ENCODE measurements at regions not wholly inside any gene's neighbourhood (a gene's known extent, or its start where the extent isn't known, plus 50 kb on each side); places are given as distances from the start of the nearest gene placed in this dataset.

DNA sequence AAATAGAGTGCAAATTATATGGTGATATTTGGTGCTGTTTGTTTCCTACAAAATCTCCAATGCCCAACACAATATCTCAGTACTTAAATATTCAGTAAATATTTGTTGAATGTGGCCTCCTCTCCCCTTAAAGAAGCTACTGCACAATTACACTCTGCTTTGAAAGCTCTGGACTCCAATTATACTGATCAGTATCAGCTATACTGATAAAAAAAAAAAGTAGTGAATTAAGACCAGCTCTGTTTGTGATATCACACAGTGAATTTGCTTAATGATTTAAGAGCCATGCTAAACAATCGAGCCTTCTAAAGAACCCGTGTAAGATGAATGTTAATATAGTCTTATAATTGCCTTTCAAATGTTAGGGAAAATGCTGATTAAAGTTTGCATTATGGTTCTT is 543.2 kb upstream of the API5 start:
- TF ChIP-seq, protein P1, sequence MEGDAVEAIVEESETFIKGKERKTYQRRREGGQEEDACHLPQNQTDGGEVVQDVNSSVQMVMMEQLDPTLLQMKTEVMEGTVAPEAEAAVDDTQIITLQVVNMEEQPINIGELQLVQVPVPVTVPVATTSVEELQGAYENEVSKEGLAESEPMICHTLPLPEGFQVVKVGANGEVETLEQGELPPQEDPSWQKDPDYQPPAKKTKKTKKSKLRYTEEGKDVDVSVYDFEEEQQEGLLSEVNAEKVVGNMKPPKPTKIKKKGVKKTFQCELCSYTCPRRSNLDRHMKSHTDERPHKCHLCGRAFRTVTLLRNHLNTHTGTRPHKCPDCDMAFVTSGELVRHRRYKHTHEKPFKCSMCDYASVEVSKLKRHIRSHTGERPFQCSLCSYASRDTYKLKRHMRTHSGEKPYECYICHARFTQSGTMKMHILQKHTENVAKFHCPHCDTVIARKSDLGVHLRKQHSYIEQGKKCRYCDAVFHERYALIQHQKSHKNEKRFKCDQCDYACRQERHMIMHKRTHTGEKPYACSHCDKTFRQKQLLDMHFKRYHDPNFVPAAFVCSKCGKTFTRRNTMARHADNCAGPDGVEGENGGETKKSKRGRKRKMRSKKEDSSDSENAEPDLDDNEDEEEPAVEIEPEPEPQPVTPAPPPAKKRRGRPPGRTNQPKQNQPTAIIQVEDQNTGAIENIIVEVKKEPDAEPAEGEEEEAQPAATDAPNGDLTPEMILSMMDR (IDR thresholded peaks at IDR 0.05) = no peak
- H3K9ac ChIP-seq (ENCODE audit: low read depth in 2 of 2, low read length in 2 of 2) = no peak overlapping the region
- H3K4me1 ChIP-seq = no peaks in the 10 kb centered on the region
- no peak for DNase-seq
- intact Hi-C loops (cut with DNase I) = no loop called here
- H3K4me3 ChIP-seq = no peak overlapping the region
- no peaks in the 10 kb centered on the region for H3K27me3 ChIP-seq
- H3K27ac ChIP-seq = no peak overlapping the region
- H3K36me3 ChIP-seq = no peaks in the 10 kb centered on the region
- no peaks in the 10 kb centered on the region for H3K9me3 ChIP-seq

DNA sequence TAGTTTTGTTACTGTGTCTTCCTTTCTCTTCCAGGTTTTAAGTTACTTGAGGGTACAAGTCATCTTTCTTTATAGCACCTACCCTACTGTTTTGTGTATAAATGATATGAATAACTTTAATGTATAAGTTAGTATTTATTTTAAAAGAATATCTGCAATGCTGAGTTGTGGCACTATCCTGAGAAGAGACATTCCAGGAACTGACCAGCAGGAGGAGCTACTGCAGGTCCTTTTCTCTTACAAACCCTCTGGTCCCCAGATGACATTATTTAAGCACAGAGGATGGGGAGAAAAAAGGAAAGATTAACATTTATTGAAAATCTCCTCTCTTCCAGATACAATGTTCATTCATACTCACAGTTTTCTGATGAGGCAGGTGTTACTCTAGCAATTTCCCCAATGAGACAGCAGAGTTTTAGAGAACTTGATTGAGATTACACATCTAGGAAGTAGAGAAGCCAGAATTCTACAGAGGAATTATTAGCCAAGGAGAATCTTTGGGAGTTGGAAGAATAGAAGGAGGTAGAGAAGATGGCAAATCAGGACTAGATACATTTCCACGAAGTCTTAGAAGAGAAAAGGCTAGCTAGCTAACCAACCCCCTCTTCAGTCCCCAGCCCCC is 541.2 kb upstream of the API5 start:
- peak; percentile 20 for DNase-seq
- no peaks in the 10 kb centered on the region for H3K4me1 ChIP-seq
- intact Hi-C loops (cut with DNase I) = loop anchor here (5.0 kb wide), 1 partner anchor 512 kb away; no protein-coding TSS in a partner anchor

DNA sequence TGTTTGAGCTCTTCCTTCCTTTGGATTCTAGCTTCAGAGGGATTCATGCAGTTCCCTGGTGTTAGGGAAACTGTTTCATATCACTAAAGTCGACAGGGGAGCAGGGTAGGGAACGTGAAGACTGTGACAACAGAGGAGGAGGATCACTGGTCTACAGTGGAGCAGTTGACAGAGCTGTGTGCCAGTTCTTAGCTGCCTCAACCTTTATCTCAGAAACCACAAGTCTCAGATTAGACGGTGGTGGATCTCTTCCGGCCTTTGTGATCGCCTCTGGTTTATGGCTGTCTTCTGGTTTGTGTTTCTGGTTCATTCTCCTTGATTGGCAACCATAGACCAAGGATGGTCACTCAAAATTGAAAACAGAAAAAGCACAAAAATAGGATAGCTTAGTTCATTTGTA is 538.9 kb upstream of the API5 start:
- intact Hi-C loops (cut with DNase I) = loop anchor here (5.0 kb wide), 1 partner anchor 509 kb away; no protein-coding TSS in a partner anchor

More for the DNA sequence above, 541.2 kb upstream of the API5 start:
- H3K36me3 ChIP-seq = no peaks in the 10 kb centered on the region
- TF ChIP-seq, protein P1 (IDR thresholded peaks at IDR 0.05) = no peak
- no peak overlapping the region for H3K9ac ChIP-seq (ENCODE audit: low read depth in 2 of 2, low read length in 2 of 2)
- H3K27ac ChIP-seq = no peak overlapping the region
- no peaks in the 10 kb centered on the region for H3K27me3 ChIP-seq
- no peaks in the 10 kb centered on the region for H3K9me3 ChIP-seq
- H3K4me3 ChIP-seq = no peak overlapping the region

DNA sequence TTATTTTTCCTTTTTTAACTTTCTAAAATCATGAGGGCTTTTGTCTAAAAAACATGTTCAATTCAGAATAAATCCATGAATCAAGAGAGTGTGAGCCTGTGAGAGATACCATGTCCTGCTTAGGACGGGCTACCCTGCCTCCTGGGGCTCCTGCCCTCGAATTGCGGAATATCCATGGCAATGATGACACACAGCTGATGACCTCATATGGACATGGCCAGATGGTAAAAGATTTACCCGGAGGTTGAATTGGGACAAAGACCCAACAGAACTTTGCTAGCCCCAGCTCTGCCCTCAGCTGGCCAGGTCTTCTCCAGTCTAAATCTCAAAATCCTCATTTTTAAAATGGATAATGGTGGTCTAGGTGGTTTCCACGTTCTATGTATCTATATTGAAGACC is 538.1 kb upstream of the API5 start:
- no peaks in the 10 kb centered on the region for H3K36me3 ChIP-seq
- H3K4me3 ChIP-seq = no peak overlapping the region
- DNase-seq = no peak
- no peaks in the 10 kb centered on the region for H3K27me3 ChIP-seq
- no peaks in the 10 kb centered on the region for H3K9me3 ChIP-seq
- no peak overlapping the region for H3K27ac ChIP-seq
- no peaks in the 10 kb centered on the region for H3K4me1 ChIP-seq
- no peak overlapping the region for H3K9ac ChIP-seq (ENCODE audit: low read depth in 2 of 2, low read length in 2 of 2)
- intact Hi-C loops (cut with DNase I) = loop anchor here (5.0 kb wide), 1 partner anchor 509 kb away; no protein-coding TSS in a partner anchor
- TF ChIP-seq, protein P1 (IDR thresholded peaks at IDR 0.05) = no peak

More for the DNA sequence above, 538.9 kb upstream of the API5 start:
- H3K27me3 ChIP-seq = no peaks in the 10 kb centered on the region
- H3K27ac ChIP-seq = no peak overlapping the region
- no peaks in the 10 kb centered on the region for H3K9me3 ChIP-seq
- TF ChIP-seq, protein P1 (IDR thresholded peaks at IDR 0.05) = no peak
- H3K9ac ChIP-seq (ENCODE audit: low read depth in 2 of 2, low read length in 2 of 2) = no peak overlapping the region
- H3K4me1 ChIP-seq = no peaks in the 10 kb centered on the region
- no peak for DNase-seq
- no peaks in the 10 kb centered on the region for H3K36me3 ChIP-seq
- H3K4me3 ChIP-seq = no peak overlapping the region

DNA sequence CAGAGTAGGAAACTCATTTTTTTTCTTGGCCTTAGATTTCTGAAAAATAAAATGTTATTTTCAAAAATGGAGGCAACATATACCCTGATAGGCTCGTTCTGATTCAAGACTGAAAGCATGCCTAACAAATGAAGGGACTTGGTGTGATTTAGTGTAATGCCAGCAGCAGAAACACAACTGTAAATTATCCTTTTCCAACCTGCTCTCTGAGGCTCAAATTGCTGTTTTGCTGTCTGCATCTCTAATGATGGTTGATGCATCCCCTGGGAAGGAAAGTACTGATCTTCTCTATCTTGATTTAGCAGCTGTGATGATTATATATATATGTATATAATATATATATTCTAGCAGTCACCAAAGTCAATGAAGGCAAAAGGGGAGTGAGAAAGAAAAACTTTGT is 537.2 kb upstream of the API5 start:
- DNase-seq = no peak
- no peaks in the 10 kb centered on the region for H3K27me3 ChIP-seq
- intact Hi-C loops (cut with DNase I) = loop anchor here (5.0 kb wide), 1 partner anchor 508 kb away; no protein-coding TSS in a partner anchor
- no peaks in the 10 kb centered on the region for H3K9me3 ChIP-seq
- no peak overlapping the region for H3K9ac ChIP-seq (ENCODE audit: low read depth in 2 of 2, low read length in 2 of 2)
- H3K4me3 ChIP-seq = no peak overlapping the region
- H3K36me3 ChIP-seq = no peaks in the 10 kb centered on the region
- TF ChIP-seq, protein P1 (IDR thresholded peaks at IDR 0.05) = no peak
- no peak overlapping the region for H3K27ac ChIP-seq
- H3K4me1 ChIP-seq = no peaks in the 10 kb centered on the region
